Osteocyte (in vitro differentiated cells): ENCODE measurements at regions not wholly inside any gene's neighbourhood (a gene's known extent, or its start where the extent isn't known, plus 50 kb on each side); places are given as distances from the start of the nearest gene placed in this dataset.

Experiments
- DNase-seq: peaks from one replicate; pipeline ENCODE4 v3.0.0; 2021; ENCODE audit warnings: mixed read lengths; ENCODE audit not compliant: unreplicated experiment; ENCODE audit errors: extremely low spot score
- H3K27ac Mint-ChIP-seq: one replicate; pipeline ENCODE4 v1.8.0; 2021; ENCODE audit warnings: mild to moderate bottlenecking, mixed read lengths; ENCODE audit not compliant: unreplicated experiment
- H3K27me3 Mint-ChIP-seq: one replicate; pipeline ENCODE4 v1.8.0; 2021; ENCODE audit warnings: mixed read lengths; ENCODE audit not compliant: unreplicated experiment
- H3K36me3 Mint-ChIP-seq: one replicate; pipeline ENCODE4 v1.8.0; 2021; ENCODE audit warnings: mixed read lengths; ENCODE audit not compliant: unreplicated experiment
- H3K4me1 Mint-ChIP-seq: one replicate; pipeline ENCODE4 v1.8.0; 2021; ENCODE audit warnings: mixed read lengths; ENCODE audit not compliant: unreplicated experiment
- H3K4me3 Mint-ChIP-seq: one replicate; pipeline ENCODE4 v1.8.0; 2021; ENCODE audit warnings: mild to moderate bottlenecking, moderate library complexity, mixed read lengths; ENCODE audit not compliant: unreplicated experiment
- H3K9me3 Mint-ChIP-seq: one replicate; pipeline ENCODE4 v1.8.0; 2021; ENCODE audit warnings: mixed read lengths; ENCODE audit not compliant: unreplicated experiment
- CTCF ChIP-seq: fragments of 200-600 bp; sonication (generic); IDR thresholded peaks from 2 replicates; pipeline ENCODE4 v1.5.0; 2021; ENCODE audit warnings: antibody characterized with exemption, mild to moderate bottlenecking, moderate library complexity

- no peaks in the 10 kb centered on the region for H3K4me1 Mint-ChIP-seq
- H3K27me3 Mint-ChIP-seq, result no peaks in the 10 kb centered on the region
Observed at GRCh38 chr7:16178092-16178491, 243.2 kb downstream of the CRPPA start.

GRCh38 chr7:16174253-16174652 is 247.1 kb downstream of the CRPPA start:
- Mint-ChIP-seq H3K27me3 (no peaks in the 10 kb centered on the region), H3K27ac (no peak overlapping the region), H3K9me3 (no peaks in the 10 kb centered on the region), H3K4me3 (no peak overlapping the region), H3K4me1 (no peaks in the 10 kb centered on the region), H3K36me3 (no peaks in the 10 kb centered on the region)
- DNase-seq, result no peak
- no peak for TF ChIP-seq CTCF

More at GRCh38 chr7:16178092-16178491, 243.2 kb downstream of the CRPPA start:
- TF ChIP-seq CTCF, result no peak
- Mint-ChIP-seq H3K9me3 (no peaks in the 10 kb centered on the region), H3K36me3 (no peaks in the 10 kb centered on the region), H3K4me3 (no peak overlapping the region), H3K27ac (no peak overlapping the region)
- no peak for DNase-seq

DNA sequence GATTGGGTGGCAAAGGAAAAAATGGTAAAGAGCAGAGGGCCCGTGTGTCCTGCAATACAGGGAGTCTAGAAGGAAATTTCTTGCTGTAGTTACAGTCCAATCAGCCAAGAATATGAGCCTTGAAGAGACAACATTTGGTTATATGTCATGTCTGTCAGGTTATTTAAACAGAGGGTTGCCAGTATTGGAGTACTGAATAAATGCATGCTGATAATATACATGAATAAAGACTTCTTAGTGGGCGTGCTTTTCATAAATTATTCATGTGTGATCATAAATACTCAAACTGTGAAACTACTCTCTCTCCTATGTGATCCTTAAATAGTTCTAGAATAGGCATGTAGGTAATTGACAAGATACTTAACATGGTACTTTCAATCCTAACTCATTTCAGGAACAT is 249.0 kb downstream of the CRPPA start:
- DNase-seq, result no peak
- Mint-ChIP-seq H3K27me3 (no peaks in the 10 kb centered on the region), H3K4me1 (no peaks in the 10 kb centered on the region), H3K4me3 (no peak overlapping the region), H3K36me3 (no peaks in the 10 kb centered on the region), H3K9me3 (no peaks in the 10 kb centered on the region), H3K27ac (no peak overlapping the region)
- no peak for TF ChIP-seq CTCF

GRCh38 chr7:16171928-16172327 is 249.4 kb downstream of the CRPPA start:
- DNase-seq, result no peak
- H3K4me1 Mint-ChIP-seq, result no peaks in the 10 kb centered on the region
- no peaks in the 10 kb centered on the region for H3K9me3 Mint-ChIP-seq
- TF ChIP-seq CTCF, result no peak
- no peak overlapping the region for H3K27ac Mint-ChIP-seq
- no peaks in the 10 kb centered on the region for H3K36me3 Mint-ChIP-seq
- H3K27me3 Mint-ChIP-seq, result no peaks in the 10 kb centered on the region
- no peak overlapping the region for H3K4me3 Mint-ChIP-seq

- Mint-ChIP-seq H3K9me3 (no peaks in the 10 kb centered on the region), H3K27ac (no peak overlapping the region), H3K4me1 (no peaks in the 10 kb centered on the region), H3K4me3 (no peak overlapping the region), H3K36me3 (no peaks in the 10 kb centered on the region), H3K27me3 (no peaks in the 10 kb centered on the region)
- no peak for TF ChIP-seq CTCF
- DNase-seq, result no peak
Observed at GRCh38 chr7:16170671-16171070, 250.7 kb downstream of the CRPPA start.
